Sigmoid colon (tissue), 6 donors: ENCODE measurements at regions not wholly inside any gene's neighbourhood (a gene's known extent, or its start where the extent isn't known, plus 50 kb on each side); places are given as distances from the start of the nearest gene placed in this dataset.

Experiments
- DNase-seq: peaks from one replicate; pipeline ENCODE4 v3.0.0-alpha.2; 2019
- H3K27ac ChIP-seq, 4 donors: fragments of 200-600 bp; sonication (generic); one replicate each; pipeline ENCODE4 v1.5.1; 2016 to 2019; ENCODE audit warnings: mild to moderate bottlenecking in 1 of 4
- H3K27me3 ChIP-seq, 3 donors: fragments of 200-600 bp; sonication (generic); one replicate each; pipeline ENCODE4 v1.5.1; 2019; ENCODE audit warnings: mild to moderate bottlenecking in 1 of 3
- H3K36me3 ChIP-seq, 4 donors: fragments of 200-600 bp; sonication (generic); one replicate each; pipeline ENCODE4 v1.5.1; 2016 to 2019
- H3K4me1 ChIP-seq, 4 donors: fragments of 200-600 bp; sonication (generic); one replicate each; pipeline ENCODE4 v1.5.1; 2017 to 2019
- H3K4me3 ChIP-seq, 4 donors: fragments of 200-600 bp; sonication (generic); one replicate each; pipeline ENCODE4 v1.5.1; 2017 to 2019; ENCODE audit warnings: mild to moderate bottlenecking in 2 of 4, moderate library complexity in 1 of 4
- H3K9me3 ChIP-seq, 4 donors: fragments of 200-600 bp in 3 of 4; sonication (generic) in 3 of 4; one replicate each; pipeline versions ENCODE4 v1.5.1 to v1.6.1; 2013 to 2019
- EP300 ChIP-seq, 4 donors: sonication (generic); formaldehyde crosslinking; IDR thresholded peaks; one replicate each; pipeline ENCODE4 v1.6.1; 2017; ENCODE audit warnings: antibody characterized with exemption in 4 of 4
- POLR2A ChIP-seq, 2 donors: fragments of 450-650 bp; IDR thresholded peaks; one replicate each; pipeline ENCODE4 v1.6.1; 2016; ENCODE audit warnings: antibody characterized with exemption in 2 of 2, mild to moderate bottlenecking in 2 of 2, moderate library complexity in 2 of 2
- POLR2AphosphoS5 ChIP-seq, 4 donors: sonication (generic); formaldehyde crosslinking; IDR thresholded peaks; one replicate each; pipeline ENCODE4 v1.6.1; 2017; ENCODE audit warnings: antibody characterized with exemption in 4 of 4
- WGBS, 2 donors: extraction: QIAGEN DNeasy Blood & Tissue Kit; methylation state at CpG; one replicate each; pipeline ENCODE4 v1.1.7; 2013; 5-methylcytosine and 5-hydroxymethylcytosine counted together
- intact Hi-C: fragments of 100-400 bp; cut with DNase I; formaldehyde crosslinking; loops from one replicate; pipeline ENCODE4 v1.15.1; 2023
- TF ChIP-seq, protein P1 (sequence below), 4 experiments: fragments of 450-650 bp in 3 of 4; fragments of 200-600 bp in 1 of 4; IDR thresholded peaks; one replicate each; pipeline ENCODE4 v1.5.1; 2016 to 2019; ENCODE audit warnings: antibody characterized with exemption in 4 of 4, mild to moderate bottlenecking in 3 of 4, moderate library complexity in 2 of 4
- donor health status: healthy with polysubstance abuse.
- donor health status: healthy.

DNA sequence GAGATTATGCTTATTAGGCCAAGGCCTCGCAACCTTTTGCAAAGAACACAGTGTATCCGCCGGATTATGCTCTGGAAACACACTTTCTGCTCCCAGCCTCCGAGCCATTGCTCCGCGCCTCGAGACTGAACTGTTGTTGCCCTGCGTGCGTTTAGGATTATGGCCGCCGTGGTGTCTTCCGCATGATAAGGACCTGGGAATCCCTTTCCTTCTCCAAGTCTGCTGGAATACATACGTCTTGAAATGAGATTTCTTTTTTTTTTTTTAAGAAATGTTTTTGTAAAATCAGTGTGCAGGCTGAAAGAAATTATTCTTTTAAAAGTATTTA, 89.8 kb upstream of the SOX1 start:
- H3K4me1 ChIP-seq: peaks cover 0 to 9% (median 4%) of the 10 kb centered on the region in 4 donors
- no peak for DNase-seq
- no peak overlapping the region for H3K27ac ChIP-seq
- no peaks in the 10 kb centered on the region for H3K36me3 ChIP-seq
- 88 to 90% methylated on average over 13 of the region's 13 CpGs for WGBS, 2 donors
- H3K4me3 ChIP-seq: no peak overlapping the region
- intact Hi-C loops: no loop called here
- peaks cover 0 to 34% (median 10%) of the 10 kb centered on the region in 3 donors for H3K27me3 ChIP-seq
- TF ChIP-seq POLR2AphosphoS5 (IDR thresholded peaks at IDR 0.05) (no peak), POLR2A (IDR thresholded peaks at IDR 0.05) (no peak), EP300 (IDR thresholded peaks at IDR 0.05) (no peak)
- TF ChIP-seq, protein P1, sequence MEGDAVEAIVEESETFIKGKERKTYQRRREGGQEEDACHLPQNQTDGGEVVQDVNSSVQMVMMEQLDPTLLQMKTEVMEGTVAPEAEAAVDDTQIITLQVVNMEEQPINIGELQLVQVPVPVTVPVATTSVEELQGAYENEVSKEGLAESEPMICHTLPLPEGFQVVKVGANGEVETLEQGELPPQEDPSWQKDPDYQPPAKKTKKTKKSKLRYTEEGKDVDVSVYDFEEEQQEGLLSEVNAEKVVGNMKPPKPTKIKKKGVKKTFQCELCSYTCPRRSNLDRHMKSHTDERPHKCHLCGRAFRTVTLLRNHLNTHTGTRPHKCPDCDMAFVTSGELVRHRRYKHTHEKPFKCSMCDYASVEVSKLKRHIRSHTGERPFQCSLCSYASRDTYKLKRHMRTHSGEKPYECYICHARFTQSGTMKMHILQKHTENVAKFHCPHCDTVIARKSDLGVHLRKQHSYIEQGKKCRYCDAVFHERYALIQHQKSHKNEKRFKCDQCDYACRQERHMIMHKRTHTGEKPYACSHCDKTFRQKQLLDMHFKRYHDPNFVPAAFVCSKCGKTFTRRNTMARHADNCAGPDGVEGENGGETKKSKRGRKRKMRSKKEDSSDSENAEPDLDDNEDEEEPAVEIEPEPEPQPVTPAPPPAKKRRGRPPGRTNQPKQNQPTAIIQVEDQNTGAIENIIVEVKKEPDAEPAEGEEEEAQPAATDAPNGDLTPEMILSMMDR (IDR thresholded peaks at IDR 0.05): no peak
- no peaks in the 10 kb centered on the region for H3K9me3 ChIP-seq

DNA sequence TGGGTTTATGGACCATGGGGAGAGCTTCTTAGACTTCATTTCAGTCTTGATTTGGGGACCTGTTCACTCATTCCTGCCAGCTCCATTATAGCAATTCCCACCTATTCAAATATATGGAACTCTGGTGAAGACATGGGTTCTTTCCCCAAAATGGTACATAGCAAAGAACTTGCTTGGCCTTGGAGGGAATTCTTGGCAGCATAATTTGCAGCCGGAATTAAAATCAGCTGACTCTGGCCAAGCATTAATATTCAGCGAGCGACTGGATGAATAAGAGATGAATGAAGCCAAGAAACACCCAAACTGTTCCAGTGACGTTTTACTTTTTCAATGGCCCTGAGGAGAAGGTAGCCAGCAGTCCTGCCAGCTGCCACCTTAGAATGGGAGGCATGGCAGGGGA, 88.4 kb upstream of the SOX1 start:
- no peak overlapping the region for H3K4me3 ChIP-seq
- intact Hi-C loops: no loop called here
- H3K27ac ChIP-seq: no peak overlapping the region
- TF ChIP-seq, protein P1 (IDR thresholded peaks at IDR 0.05): no peak
- TF ChIP-seq POLR2A (IDR thresholded peaks at IDR 0.05): no peak
- no peak for TF ChIP-seq EP300 (IDR thresholded peaks at IDR 0.05)
- TF ChIP-seq POLR2AphosphoS5 (IDR thresholded peaks at IDR 0.05): no peak
- H3K9me3 ChIP-seq: no peaks in the 10 kb centered on the region
- 54 to 55% methylated on average over 4 of the region's 4 CpGs for WGBS, 2 donors
- no peak for DNase-seq
- H3K36me3 ChIP-seq: no peaks in the 10 kb centered on the region
- peaks cover 0 to 20% (median 5%) of the 10 kb centered on the region in 3 donors for H3K27me3 ChIP-seq
- H3K4me1 ChIP-seq: peaks cover 0 to 7% (median 4%) of the 10 kb centered on the region in 4 donors

DNA sequence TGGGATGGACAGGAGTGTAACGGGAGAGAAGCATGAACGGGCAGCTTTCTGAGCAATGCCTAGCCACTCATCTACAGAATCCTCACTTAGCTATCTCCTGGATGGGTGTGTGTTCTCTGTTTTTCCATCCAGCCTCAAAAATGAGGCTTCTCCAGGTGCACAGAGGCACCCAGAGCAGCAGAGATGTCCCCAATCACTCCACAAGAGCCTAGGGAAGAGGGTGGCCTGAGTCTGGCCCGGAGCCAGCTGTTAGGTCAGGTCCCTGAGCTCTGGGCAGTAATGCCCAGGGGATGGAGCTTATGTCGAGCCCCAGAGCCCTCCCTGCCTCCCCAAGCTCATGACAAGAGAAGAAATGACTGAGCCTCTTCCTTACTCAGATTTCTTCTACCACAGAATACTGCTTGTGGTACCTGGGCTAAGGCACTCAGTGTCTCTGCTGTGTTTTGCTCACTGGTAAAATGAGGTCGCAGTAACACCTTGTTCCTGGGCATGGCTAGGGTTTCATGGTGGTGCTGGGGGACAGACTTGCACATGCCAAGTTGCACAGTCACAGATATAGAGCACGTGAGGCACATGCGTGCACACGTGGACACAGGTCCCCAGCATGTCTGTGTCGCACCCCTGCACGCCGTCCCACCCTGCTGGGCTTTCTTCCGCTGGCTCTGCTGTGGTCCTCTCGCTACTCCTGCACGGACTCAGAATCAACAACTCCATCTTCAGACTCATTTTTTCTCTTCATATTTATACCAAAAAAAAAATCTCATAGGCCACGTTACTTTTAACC, 86.6 kb upstream of the SOX1 start:
- TF ChIP-seq, protein P1 (IDR thresholded peaks at IDR 0.05): no peak
- no peak for TF ChIP-seq POLR2AphosphoS5 (IDR thresholded peaks at IDR 0.05)
- no peak for TF ChIP-seq EP300 (IDR thresholded peaks at IDR 0.05)
- TF ChIP-seq POLR2A (IDR thresholded peaks at IDR 0.05): no peak
- no peaks in the 10 kb centered on the region for H3K36me3 ChIP-seq
- H3K27me3 ChIP-seq: peaks cover 0 to 15% (median 4%) of the 10 kb centered on the region in 3 donors
- H3K4me1 ChIP-seq: no peaks in the 10 kb centered on the region
- H3K27ac ChIP-seq: no peak overlapping the region
- H3K4me3 ChIP-seq: no peak overlapping the region
- intact Hi-C loops: no loop called here
- 82 to 89% methylated on average over 15 of the region's 15 CpGs for WGBS, 2 donors
- no peaks in the 10 kb centered on the region for H3K9me3 ChIP-seq
- no peak for DNase-seq

DNA sequence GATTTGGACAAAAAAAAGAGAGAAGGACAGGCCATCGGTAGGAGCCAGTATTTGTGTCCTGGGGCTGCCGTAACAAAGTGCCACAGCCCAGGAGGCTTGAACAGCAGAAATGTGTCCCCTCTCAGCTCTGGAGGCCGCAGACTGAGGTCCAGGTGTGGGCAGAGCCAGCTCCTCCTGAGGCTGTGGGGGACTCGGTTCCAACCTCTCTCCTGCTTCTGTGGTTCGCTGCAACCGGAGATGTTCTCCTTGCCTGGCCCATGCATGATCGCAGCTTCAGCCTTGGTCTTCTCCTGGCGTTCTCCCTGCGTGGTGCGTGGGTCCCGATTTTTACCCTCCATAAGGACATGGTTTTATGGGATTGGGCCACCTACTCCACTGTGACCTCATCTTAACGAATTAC, 85.9 kb upstream of the SOX1 start:
- peaks cover 0 to 15% (median 4%) of the 10 kb centered on the region in 3 donors for H3K27me3 ChIP-seq
- TF ChIP-seq, protein P1 (IDR thresholded peaks at IDR 0.05): no peak
- DNase-seq: no peak
- no peaks in the 10 kb centered on the region for H3K9me3 ChIP-seq
- H3K36me3 ChIP-seq: no peaks in the 10 kb centered on the region
- intact Hi-C loops: no loop called here
- H3K4me3 ChIP-seq: no peak overlapping the region
- no peaks in the 10 kb centered on the region for H3K4me1 ChIP-seq
- 91% methylated on average over 12 of the region's 12 CpGs for WGBS, 2 donors
- no peak overlapping the region for H3K27ac ChIP-seq
